ENCODE measurements at regions not wholly inside any gene's neighbourhood (a gene's known extent, or its start where the extent isn't known, plus 50 kb on each side); places are given as distances from the start of the nearest gene placed in this dataset.
"Not testable (repeated sequence)": the region's sequence is repeated elsewhere in the genome, so short reads cannot be mapped to it uniquely, and the experiment has no call there.

DNA sequence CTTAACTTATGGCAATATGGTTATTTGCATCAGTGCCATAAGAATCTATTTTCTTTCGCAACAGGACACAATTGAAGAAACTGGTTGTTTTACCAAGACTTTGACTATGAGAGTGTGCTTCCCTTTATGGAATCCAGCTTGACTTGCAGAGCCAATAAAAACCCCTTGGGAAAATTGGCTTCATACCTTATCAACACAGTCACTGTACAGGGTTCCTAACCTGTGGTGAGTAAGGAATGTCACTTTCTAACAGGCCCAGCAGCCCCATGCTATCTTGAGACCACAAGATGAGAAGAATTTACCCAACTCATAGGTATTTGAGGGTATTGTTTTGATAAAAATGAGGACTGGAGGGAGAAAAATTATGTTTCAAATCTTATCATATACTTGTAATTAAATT, 418.5 kb upstream of the MAP2 start:
- ChIA-PET POLR2A (no interaction called here), CTCF (no interaction called here)

DNA sequence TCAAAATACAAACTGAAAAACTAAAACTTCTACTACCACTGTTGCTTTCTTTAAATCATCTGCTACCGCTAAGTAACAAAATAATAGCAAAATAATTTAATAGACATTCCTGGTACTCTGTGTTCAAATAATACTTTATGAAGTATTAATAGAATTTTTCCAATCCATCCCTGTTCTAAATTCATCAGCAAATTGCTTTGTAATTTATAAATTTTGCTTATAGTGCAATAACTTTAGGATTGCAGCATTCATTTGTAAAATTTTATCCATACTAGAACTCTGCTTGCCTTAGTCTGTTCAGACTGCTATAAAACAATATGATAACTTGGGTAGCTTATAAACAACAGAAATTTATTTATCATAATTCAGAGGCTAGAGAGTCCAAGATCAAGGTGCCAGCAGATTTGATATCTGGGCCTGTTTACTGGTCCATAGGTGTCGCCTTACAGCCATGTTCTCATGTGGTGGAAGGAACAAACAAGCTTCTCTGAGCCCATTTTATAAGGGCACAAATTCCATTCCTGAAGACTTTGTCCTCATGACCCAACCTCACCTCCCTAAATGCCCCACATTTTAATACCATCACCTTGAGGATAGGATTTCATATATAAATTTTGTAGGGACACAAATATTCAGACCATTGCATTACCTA, 415.1 kb upstream of the MAP2 start:
- ChIA-PET CTCF (no interaction called here), POLR2A (no interaction called here)

DNA sequence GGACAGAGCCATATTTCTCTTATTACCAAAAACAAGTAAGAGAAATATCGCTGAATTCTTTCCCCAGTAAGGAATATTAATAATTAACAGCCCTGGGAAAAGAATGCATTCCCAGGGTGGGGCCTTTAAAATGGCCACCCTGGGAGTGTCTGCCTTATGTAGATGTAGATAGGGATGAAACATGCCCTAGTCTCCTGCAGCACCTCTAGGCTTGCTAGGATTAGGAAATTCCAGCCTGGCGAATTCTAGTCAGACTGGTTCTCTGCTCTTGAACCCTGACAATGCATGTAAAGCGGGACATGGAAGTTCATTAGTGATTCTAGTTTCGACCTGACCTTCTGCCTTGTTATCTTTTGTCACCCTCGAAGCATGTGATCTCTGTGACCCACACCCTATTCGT, 405.2 kb upstream of the MAP2 start:
- POLR2A ChIA-PET, CTCF ChIA-PET: not testable (repeated sequence)

DNA sequence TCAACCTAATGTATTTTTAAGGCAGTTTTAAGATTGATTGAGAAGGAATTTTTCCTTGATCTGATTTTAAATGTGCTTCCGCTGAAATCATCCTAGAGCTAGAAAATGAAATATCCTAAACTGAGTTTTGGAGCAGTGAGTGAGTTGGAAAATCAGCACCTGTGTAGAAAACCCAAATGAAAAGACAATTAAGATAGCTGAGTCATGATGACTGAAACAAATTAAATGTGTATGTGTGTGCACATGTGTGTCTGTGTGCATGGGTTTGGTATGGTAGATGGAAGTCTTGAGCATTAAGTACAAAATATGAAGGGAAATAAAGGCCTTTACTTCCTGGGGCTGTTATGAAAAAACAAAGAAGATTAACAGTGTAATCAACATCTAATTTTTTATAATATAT, 394.6 kb upstream of the MAP2 start:
- CTCF ChIA-PET, result no interaction called here

DNA sequence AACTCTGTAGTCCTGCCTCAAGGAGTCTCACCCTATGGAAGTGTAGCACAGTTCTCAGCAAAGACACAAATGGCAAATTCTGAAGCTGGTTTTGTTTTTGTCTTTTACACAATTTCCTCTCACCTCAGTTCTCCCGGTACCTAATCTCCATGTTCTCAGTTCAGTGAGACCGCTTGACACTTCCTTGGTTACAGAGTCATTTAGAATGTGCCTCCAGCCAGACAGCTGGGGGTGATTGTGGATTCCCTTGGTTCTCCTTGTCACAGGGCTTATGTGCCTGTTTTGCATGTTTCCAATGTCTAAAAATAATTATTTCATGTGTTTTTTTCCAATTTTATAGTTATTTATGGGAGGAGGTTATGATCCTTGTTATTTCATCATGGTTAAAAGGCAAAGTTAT, 379.5 kb upstream of the MAP2 start:
- POLR2A ChIA-PET, result no interaction called here
- CTCF ChIA-PET, result no interaction called here

More for the DNA sequence above, 394.6 kb upstream of the MAP2 start:
- POLR2A ChIA-PET, result no interaction called here

DNA sequence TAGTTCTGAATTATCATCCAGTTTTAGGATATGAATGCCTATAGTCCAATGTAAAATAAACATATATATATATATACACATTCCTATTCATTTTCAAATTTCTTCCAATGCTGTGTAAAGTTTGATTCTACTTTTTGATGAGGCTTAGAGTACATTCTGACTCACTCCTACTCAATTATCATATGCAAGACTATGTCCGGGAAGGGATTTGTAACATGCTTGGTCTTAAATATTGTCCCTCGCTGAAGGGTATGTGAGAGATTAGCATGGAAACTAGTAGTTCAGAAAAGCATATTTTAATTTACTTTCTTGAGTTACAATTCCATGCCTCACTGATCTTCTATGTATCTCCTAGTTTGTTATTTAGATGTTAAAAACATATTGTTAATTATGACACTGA, 377.7 kb upstream of the MAP2 start:
- POLR2A ChIA-PET, result no interaction called here
- CTCF ChIA-PET, result no interaction called here

DNA sequence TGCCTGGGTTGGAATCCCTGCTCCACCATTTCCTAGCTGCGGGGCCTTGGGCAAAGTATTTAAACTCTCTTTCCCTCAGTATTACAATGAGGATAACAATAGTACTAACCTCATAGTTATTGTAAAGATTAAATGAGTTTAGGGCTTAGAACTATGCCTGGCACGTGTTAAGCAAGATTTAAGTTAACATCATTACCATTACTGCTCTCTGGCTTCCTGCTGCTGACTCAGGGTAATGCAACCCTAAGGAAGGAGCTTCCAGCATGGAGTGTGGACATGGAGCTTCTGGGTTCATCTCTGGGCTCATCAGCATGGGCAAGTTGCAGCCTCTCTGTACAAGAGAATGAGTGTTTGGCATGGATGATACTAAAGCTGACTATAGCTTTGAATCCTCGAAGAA, 374.2 kb upstream of the MAP2 start:
- ChIA-PET POLR2A (no interaction called here), CTCF (no interaction called here)

DNA sequence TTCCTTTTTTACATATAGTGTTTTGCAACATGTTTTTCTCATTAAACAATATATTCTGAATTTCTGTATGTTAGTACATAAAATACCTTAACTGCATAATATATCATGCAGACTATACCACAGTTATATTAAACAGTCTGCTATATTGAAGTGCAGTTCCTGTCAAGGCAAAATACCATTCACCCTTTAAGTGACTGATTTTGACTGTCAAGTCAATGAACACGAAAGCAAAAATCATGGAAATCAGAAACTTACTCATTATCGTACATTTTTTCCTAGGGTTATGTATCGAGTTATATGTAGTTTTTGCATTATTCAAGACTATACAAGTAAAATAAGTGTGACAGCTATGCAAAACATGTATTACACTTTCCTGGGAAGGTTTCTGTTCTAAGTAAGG, 361.6 kb upstream of the MAP2 start:
- ChIA-PET POLR2A (no interaction called here), CTCF (no interaction called here)

DNA sequence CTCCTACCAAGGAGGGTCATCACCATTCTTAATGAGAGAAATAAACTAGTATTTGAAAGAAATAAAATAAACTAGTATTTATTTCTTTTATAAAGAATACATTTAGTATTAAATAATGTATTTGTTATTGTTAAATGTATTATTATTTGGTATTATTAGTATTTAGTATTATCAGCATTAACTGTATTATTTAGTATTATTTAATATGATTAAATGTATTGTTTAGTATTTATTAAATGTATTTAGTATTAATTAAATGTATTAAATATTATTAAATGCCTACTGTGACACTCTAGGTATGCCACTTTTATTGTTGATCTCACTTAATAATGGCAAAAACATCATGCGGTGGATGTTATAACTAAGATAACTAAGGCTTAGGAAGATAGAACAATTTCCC, 353.6 kb upstream of the MAP2 start:
- ChIA-PET CTCF (no interaction called here), POLR2A (no interaction called here)

DNA sequence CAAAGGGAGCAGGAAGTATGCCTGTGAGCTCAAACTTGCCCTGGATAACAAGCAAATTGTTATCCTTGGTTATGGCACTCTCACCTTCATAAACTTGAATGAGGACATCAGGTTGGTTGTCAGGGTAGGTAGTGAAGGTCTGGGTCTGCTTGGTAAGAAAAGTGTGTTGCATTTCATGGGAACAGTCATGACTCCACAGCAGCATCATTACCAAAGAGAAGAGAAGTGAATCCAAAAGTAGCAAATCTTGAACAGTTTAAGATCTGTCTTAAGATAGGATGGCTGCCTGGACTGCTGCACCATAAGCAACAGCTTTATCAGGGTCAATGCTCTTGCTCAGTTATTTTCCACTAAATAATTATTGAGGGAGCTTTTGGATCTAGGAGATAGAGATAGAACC, 350.7 kb upstream of the MAP2 start:
- ChIA-PET CTCF (no interaction called here), POLR2A (no interaction called here)

DNA sequence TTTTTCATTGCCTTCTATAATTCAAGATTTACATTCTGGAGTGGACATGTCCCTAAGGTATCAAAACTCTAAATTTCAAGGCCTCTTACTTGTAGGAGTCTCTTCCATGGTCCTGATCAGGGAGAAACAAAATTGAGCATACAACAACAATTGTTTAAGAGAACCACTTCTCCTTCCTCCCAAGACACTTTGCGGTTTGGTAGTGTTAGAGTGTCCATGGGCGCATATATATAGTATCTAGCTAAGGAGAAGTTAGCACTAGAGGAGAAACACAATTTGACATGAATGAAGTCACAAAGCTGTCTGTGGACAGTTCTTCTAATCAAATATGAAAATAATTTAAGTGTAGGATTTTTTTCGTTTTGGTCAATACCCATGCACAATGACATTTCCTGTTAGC, 349.1 kb upstream of the MAP2 start:
- ChIA-PET POLR2A (no interaction called here), CTCF (no interaction called here)

DNA sequence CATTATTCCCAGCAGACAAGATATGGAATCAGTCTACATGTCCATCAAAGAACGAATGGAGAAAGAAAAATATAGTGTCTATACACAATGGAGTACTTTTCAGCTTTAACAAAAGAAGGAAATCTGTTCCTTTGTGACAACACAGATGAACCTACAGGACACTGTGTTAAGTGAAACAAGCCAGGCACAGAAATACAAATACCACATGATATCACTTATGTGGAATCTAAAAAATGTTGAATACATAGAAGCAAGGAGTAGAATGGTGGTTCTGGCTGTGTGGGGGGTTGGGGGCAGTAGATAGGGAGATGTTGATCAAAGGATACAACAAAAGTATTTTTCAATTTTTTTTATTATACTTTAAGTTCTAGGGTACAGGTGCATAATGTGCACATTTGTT, 347.7 kb upstream of the MAP2 start:
- ChIA-PET CTCF (no interaction called here), POLR2A (no interaction called here)

DNA sequence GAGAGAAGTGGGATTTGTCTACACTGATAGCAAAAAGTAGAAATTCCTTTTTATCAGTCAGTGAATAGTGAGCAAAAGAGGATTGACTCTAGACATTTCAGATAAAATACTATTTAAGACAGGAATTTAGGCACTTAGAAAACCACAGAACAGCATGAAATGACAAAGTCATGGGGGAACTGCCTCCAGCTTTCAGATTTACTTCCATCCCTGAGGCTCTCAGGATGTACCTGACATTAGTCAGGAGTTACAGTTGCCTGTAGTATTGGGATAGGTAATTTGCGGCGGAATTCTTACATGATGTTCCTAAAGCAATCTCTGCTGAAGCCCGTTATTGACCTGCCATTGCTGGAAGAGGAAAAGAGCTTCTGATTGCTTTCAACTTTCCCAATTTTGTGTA, 337.1 kb upstream of the MAP2 start:
- POLR2A ChIA-PET, result no interaction called here

DNA sequence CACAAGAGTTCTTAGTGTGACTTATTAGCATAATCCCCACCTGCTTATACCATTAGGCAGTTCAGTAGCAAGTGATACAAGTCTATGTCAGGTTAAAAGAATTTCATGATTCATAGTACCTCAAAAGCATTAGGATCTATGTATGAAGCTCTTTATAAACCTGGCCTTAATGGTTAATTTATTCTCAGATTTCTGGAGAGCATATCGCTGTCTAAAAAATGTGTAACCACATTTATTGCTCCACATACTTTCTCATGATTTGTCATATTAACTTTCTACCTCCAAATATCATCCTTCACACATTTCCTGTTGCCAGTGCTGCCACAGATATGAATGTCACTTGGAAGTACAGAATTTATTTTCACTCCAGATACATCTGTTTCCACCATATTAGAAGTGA, 332.8 kb upstream of the MAP2 start:
- ChIA-PET CTCF (no interaction called here), POLR2A (no interaction called here)

More for the DNA sequence above, 337.1 kb upstream of the MAP2 start:
- CTCF ChIA-PET, result no interaction called here

DNA sequence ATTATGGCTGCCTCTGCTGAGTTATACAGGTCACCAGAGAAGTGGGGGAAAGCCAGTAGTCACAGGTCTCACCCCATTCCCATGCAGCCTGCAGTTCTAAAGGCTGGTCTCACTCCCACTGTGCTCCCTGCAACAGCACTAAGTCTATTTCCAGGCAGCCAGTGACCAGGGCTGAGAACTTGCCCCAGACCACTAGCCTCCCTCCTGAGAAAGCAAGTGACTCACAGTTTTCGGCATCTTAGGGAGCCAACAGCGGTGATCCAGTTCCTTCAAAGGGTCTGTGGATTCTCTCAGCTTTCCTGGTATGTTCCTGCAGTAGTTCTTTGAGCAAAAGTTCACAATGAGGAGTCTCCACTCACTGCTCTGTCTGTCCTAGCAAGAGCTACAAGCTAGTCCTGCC, 329.6 kb upstream of the MAP2 start:
- CTCF ChIA-PET, result no interaction called here

DNA sequence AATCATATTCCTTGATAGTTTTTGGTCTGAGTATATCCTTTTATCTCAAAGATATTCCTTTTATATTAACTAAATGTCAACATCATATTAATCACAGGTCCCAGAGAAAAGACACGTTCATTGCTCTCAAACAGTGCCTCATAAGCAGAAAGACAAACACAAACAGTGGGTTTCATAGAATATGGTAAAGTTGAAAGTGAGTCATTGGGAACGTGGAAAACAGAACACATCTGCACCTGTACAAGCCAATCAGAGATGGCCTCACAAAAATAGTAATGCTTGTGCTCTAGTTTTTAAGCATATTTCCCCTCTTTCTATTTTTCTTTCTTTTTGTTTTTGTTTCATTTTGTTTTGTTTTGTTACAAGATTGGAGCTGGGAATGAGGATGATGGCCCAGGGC, 328.4 kb upstream of the MAP2 start:
- ChIA-PET POLR2A (no interaction called here), CTCF (no interaction called here)

More for the DNA sequence above, 329.6 kb upstream of the MAP2 start:
- POLR2A ChIA-PET, result no interaction called here

DNA sequence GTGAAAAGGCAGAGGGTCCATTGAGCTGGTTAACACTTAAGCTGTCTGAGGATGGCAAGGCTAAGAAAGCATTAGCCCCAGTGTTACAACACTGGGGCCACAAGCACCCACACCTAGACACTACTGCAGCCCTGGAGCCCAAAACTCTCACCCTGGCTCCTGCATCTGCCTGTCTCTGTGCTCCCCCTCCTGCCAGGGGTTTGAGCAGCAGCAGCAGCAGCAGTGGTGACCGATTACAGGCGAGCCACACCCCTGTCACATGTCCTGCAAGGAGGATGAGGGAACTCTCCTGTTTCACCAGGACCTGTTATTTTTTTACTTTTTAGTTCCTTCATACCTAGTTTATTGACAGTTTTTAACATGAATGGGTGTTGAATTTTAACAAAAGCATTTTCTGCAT, 326.7 kb upstream of the MAP2 start:
- POLR2A ChIA-PET, result no interaction called here
- CTCF ChIA-PET, result no interaction called here

DNA sequence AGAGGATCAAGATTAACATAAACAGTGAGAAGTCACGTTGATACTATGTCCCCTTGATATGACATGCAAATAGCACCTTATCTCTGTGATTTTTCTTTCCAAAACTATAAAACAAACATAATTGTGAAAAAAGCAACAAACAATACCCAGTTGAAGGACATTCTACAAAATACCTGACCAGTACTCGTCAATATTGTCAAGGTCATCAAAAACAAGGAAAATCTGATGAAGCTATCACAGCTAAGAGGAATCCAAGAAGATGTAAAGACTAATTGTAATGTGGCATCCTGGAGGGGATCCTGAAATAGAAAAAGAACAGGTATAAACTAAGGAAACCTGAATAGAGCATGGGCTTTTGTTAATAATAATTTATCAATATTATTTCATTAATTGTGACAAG, 321.5 kb upstream of the MAP2 start:
- ChIA-PET CTCF (no interaction called here), POLR2A (no interaction called here)

DNA sequence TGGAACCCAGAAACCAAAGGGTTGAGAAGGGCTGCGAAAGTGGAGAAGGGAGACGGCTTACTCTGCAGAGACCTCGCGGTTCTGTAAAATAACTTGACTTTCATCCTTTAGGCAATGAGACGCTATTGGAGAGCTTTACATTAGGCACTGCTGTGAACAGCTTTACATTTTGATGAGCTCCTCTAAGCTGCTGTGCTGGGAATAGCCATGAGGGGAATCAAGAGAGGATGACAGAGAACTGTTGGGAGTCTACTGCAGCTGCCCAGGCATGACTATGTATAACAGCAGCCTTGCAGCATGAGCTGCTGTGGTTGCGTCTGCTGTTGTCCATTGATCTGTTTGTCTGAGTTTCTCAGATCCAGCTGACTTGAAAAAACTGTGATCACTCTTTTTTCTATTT, 310.8 kb upstream of the MAP2 start:
- CTCF ChIA-PET, result no interaction called here
- POLR2A ChIA-PET, result no interaction called here

DNA sequence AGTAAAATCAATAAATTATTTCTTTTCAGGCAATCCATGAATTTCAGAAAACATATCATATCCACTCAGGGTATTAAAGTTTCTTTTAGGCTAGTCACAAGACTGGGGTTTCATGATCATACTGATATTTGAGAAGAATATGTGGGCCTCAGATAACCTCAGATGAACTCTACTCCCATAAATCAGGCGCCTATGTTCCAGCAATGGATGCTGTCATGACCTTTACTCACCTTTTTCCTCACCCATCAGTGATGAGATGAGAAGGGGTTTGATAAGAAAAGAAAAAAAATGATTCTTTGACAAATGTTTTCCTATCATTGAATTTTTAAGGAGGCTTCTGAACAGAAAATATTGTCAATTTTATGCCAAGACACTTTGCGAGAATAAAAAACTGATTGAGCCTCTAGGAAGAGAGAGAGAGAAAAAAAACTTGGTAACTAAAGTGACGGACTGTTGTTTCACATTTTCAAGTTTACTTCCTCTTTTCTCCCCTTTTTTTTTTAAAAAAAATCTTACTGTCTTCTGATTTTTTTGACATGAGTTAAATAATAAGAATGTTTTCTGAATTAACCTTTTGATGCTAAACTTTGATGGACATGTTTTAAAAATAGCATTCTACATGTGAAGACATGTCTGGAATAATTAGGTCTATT, 309.1 kb upstream of the MAP2 start:
- CTCF ChIA-PET, result no interaction called here
- POLR2A ChIA-PET, result no interaction called here

DNA sequence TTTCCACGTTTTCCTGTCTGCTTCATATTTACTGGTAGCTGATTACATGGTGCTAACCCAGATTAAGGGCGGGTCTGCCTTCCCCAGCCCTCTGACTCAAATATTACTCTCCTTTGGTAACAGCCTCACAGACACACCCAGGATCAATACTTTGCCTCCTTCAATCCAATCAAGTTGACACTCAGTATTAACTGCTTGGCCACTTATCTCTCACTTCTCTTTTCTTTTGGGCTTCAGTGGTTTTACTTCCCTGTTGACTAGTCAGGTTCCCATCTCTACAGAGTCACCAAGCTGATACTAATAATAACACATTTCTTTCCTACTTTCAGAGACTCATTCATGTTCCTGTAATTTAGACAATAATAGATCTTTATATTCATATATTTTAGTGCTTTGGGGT, 302.2 kb upstream of the MAP2 start:
- CTCF ChIA-PET, result no interaction called here
- POLR2A ChIA-PET, result no interaction called here

DNA sequence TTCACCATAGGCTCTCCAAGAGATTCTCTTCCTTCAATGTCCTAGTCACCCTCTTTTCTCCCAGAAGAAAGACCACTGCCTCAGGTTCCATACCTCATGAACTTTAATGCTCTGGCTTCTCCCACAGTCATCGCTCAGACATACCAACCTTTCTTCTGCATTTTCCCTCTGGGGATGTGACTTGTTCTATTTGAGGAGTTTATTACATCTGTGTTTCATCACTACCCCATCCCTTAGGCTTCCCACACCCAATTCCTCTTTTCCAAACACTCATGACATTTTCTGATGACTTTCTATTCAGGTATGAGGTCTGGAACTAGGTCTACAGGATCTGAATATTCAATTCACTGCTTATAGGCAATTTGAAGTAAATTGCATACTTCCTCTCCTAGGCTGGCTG, 298.6 kb upstream of the MAP2 start:
- POLR2A ChIA-PET, result no interaction called here
- CTCF ChIA-PET, result no interaction called here

DNA sequence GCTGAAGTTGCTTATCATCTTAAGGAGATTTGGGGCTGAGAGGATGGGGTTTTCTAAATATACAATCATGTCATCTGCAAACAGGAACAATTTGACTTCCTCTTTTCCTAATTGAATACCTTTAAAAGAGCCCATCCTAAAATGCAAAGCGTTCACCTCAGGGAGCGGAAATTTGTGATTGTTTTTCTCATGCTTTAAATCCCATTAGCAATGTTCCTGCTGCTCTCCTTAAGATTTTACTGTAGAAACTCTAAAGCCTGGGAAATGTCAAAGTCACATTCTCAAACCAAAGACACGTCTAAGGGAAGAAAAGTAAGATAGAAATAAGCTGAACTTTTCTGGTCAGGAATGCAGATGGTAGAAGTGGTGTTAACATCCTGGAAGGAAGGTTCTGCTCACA, 285.8 kb upstream of the MAP2 start:
- CTCF ChIA-PET, result no interaction called here

More for the DNA sequence above, 285.8 kb upstream of the MAP2 start:
- POLR2A ChIA-PET, result no interaction called here
